K562 (cell line): ENCODE measurements at regions not wholly inside any gene's neighbourhood (a gene's known extent, or its start where the extent isn't known, plus 50 kb on each side); places are given as distances from the start of the nearest gene placed in this dataset.

ENCODE experiments used
- ATAC-seq: fragments of 200-7000 bp; cut with Tn5 transposase; 3 replicates; pipeline ENCODE4 v1.9.1; 2020; ENCODE audit warnings: moderate library complexity
- BruUV-seq: library from RNA; stranded (reverse); fragments of 400-500 nt; replicated peaks from 2 replicates; lab custom pipeline; 2021; lab: Mats Ljungman, UMichigan
- CTCF ChIA-PET: fragments of 300-600 bp; formaldehyde crosslinking; extraction: SDS; loops from one replicate; lab custom pipeline; 2021; ENCODE audit warnings: low intra/inter-chr PET ratio; lab: Yijun Ruan, JAX
- POLR2A ChIA-PET: fragments of 300-600, 350-650 bp; sonication (Branson Sonifier 250); formaldehyde crosslinking; extraction: SDS; loops from one replicate; lab custom pipeline; 2021; ENCODE audit warnings: antibody characterized with exemption, inconsistent platforms; lab: Yijun Ruan, JAX
- DNase-seq, 4 experiments: peaks; one replicate each; pipeline versions ENCODE4 v3.0.0 to v3.0.0-alpha.2; 2011 to 2018; ENCODE audit warnings: low spot score in 3 of 4, mixed read lengths in 3 of 4; ENCODE audit errors: extremely low read depth in 1 of 4
- FAIRE-seq: peaks from 2 replicates; lab custom pipeline; 2011; peaks lifted over from hg19 to GRCh38; lab: Jason Lieb, UNC
- H2AFZ ChIP-seq: 2 replicates; pipeline ENCODE4 v1.6.0; 2011; ENCODE audit warnings: low read depth, low read length, control low read depth, inconsistent platforms
- H3K27ac ChIP-seq: fragments of 200-600 bp; 3 replicates; pipeline ENCODE4 v1.8.0; 2011; ENCODE audit warnings: low read depth, mild to moderate bottlenecking, control low read depth, inconsistent platforms, low read length, moderate library complexity, mixed read lengths; ENCODE audit errors: extremely low read depth
- H3K27me3 ChIP-seq, 2 experiments: fragments of 300-600 bp in 1 of 2; 2 replicates in 1 of 2; 3 replicates in 1 of 2; pipeline versions ENCODE4 v1.6.0 to v1.8.0; 2011; ENCODE audit warnings: inconsistent platforms in 2 of 2, low read length in 2 of 2, mild to moderate bottlenecking in 1 of 2, mixed read lengths in 1 of 2, moderate library complexity in 1 of 2; ENCODE audit not compliant: control insufficient read depth in 2 of 2, insufficient read depth in 2 of 2
- H3K36me3 ChIP-seq: fragments of 300-600 bp; 3 replicates; pipeline ENCODE4 v1.8.0; 2011; ENCODE audit warnings: mild to moderate bottlenecking, low read length, inconsistent platforms; ENCODE audit not compliant: control insufficient read depth, insufficient read depth
- H3K4me1 ChIP-seq, 2 experiments: fragments of 200-600 bp in 1 of 2; replicated peaks in 1 of 2; 2 replicates in 1 of 2; 3 replicates in 1 of 2; pipeline versions ENCODE4 v1.5.1 to v1.8.0; 2011; ENCODE audit warnings: inconsistent platforms in 2 of 2, low read length in 2 of 2, mild to moderate bottlenecking in 1 of 2, mixed read lengths in 1 of 2, moderate library complexity in 1 of 2; ENCODE audit not compliant: control insufficient read depth in 2 of 2, insufficient read depth in 2 of 2
- H3K4me2 ChIP-seq: 2 replicates; pipeline ENCODE4 v1.6.1; 2011; ENCODE audit warnings: low read length, control low read depth, inconsistent platforms, mixed read lengths; ENCODE audit not compliant: insufficient read depth
- H3K4me3 ChIP-seq: fragments of 200-600 bp; sonication (generic), shearing (Covaris generic); 2 replicates; pipeline ENCODE4 v1.5.1; 2016; ENCODE audit warnings: control low read depth, inconsistent platforms
- H3K79me2 ChIP-seq: fragments of 200-600 bp; 3 replicates; pipeline ENCODE4 v1.8.0; 2011; ENCODE audit warnings: low read length, inconsistent platforms; ENCODE audit not compliant: control insufficient read depth, insufficient read depth
- H3K9ac ChIP-seq, 2 experiments: 2 replicates each; pipeline versions ENCODE4 v1.6.0 to v1.6.1; 2011; ENCODE audit warnings: low read depth in 2 of 2, low read length in 2 of 2, control low read depth in 1 of 2, inconsistent platforms in 1 of 2, mild to moderate bottlenecking in 1 of 2, mixed read lengths in 1 of 2; ENCODE audit not compliant: insufficient read depth in 1 of 2
- H3K9me1 ChIP-seq: one replicate; pipeline ENCODE4 v1.6.0; 2011; ENCODE audit warnings: inconsistent platforms, mild to moderate bottlenecking, low read length, moderate library complexity; ENCODE audit not compliant: control insufficient read depth, insufficient read depth
- H3K9me3 ChIP-seq: replicated peaks from 2 replicates; pipeline ENCODE4 v1.5.1; 2011; ENCODE audit warnings: low read depth, low read length, inconsistent platforms; ENCODE audit not compliant: control insufficient read depth, insufficient read depth
- H4K20me1 ChIP-seq: replicated peaks from 2 replicates; pipeline ENCODE4 v1.6.1; 2011; ENCODE audit warnings: low read length, inconsistent platforms, mixed read lengths; ENCODE audit not compliant: control insufficient read depth, insufficient read depth
- C11orf30 ChIP-seq: fragments of 450-650 bp; IDR thresholded peaks from 2 replicates; pipeline ENCODE4 v1.6.1; 2016; ENCODE audit warnings: low read depth, mild to moderate bottlenecking
- MAFG ChIP-seq: fragments of 450-650 bp; conservative IDR thresholded peaks from 2 replicates; pipeline ENCODE4 v1.6.1; 2016; ENCODE audit warnings: missing genetic modification characterization, missing compliant biosample characterization
- SMARCA4 ChIP-seq: fragments of 450-650 bp; IDR thresholded peaks from 2 replicates; pipeline ENCODE4 v1.6.1; 2016
- ZNF316 ChIP-seq: fragments of 450-650 bp; IDR thresholded peaks from 2 replicates; pipeline ENCODE4 v1.6.1; 2016
- WGBS: fragments of 100-300 bp; shearing (Covaris generic); methylation state at CpG from one replicate; pipeline ENCODE4 v1.1.6; 2016; ENCODE audit warnings: low coverage, mixed read lengths; ENCODE audit not compliant: insufficient coverage; ENCODE audit errors: missing lambda C conversion rate; 5-methylcytosine and 5-hydroxymethylcytosine counted together
- in situ Hi-C: fragments of 300-500 bp; cut with MboI; formaldehyde crosslinking; loops from 4 replicates; pipeline ENCODE4 v1.15.0; 2018; ENCODE audit warnings: inconsistent platforms, mixed read lengths
- intact Hi-C: fragments of 100-400 bp; cut with micrococcal nuclease; formaldehyde crosslinking; loops from 2 replicates; pipeline ENCODE4 v1.14.2; 2022
- TF ChIP-seq, protein P1 (sequence below): sonication (generic); formaldehyde crosslinking; IDR thresholded peaks from 2 replicates; pipeline ENCODE4 v1.8.1; 2023; ENCODE audit warnings: mild to moderate bottlenecking, missing genetic modification reagents

DNA sequence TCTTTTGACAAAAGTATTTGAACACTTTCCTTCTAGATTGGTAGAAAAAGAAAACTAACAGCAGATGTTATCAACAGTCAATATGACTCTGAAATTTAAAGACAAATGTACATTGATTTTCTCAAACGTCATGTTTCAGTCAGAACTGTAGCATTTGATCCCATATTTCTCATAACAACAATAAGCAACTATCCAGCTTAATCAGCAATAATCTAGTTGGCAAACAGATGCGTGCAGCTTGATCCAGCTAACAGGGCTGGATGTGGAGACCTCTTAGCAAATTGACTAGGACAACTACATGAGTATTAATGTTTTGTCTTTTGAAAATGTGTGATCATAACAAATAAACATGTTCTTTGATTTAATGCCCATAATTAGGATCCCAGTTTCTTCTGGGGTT is 94.0 kb upstream of the STT3B start:
- DNase-seq (no peak), FAIRE-seq (no peak), ATAC-seq (no peak)
- Histone ChIP-seq H3K9me1 (no peaks in the 10 kb centered on the region), H3K36me3 (no peaks in the 10 kb centered on the region), H4K20me1 (no peaks in the 10 kb centered on the region), H3K4me1 (no peaks in the 10 kb centered on the region), H3K79me2 (no peaks in the 10 kb centered on the region), H3K9ac (no peak overlapping the region), H3K9me3 (0 out of 2 replicates have a peak, but pooled peaks cover 2% of the 10 kb centered on the region), H3K27ac (no peak overlapping the region), H3K27me3 (no peaks in the 10 kb centered on the region), H3K4me3 (no peak overlapping the region), H2AFZ (no peak overlapping the region), H3K4me2 (no peak overlapping the region)
- CTCF ChIA-PET = no interaction called here
- TF ChIP-seq MAFG (tag) (peak; percentile 45; the same call in 1 of the 2 replicates), ZNF316 (peak; percentile 62), C11orf30 (peak; percentile 46; the same call in 1 of the 2 replicates), SMARCA4 (no peak)
- TF ChIP-seq, protein P1, sequence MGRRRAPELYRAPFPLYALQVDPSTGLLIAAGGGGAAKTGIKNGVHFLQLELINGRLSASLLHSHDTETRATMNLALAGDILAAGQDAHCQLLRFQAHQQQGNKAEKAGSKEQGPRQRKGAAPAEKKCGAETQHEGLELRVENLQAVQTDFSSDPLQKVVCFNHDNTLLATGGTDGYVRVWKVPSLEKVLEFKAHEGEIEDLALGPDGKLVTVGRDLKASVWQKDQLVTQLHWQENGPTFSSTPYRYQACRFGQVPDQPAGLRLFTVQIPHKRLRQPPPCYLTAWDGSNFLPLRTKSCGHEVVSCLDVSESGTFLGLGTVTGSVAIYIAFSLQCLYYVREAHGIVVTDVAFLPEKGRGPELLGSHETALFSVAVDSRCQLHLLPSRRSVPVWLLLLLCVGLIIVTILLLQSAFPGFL (CRISPR knock-in tag) = no peak
- intact Hi-C loops = no loop called here
- BruUV-seq = no TSS peak
- 2% methylated on average over 2 of the region's 2 CpGs for WGBS
- POLR2A ChIA-PET = interaction anchor here (1.5 kb wide), 2 partner anchors 9 to 94 kb away, joined by 4 to 7 read pairs; partner anchors contain the start of gene STT3B
- in situ Hi-C loops = no loop called here
